ENCODE measurements at regions not wholly inside any gene's neighbourhood (a gene's known extent, or its start where the extent isn't known, plus 50 kb on each side); places are given as distances from the start of the nearest gene placed in this dataset.
A peak's percentile ranks its signal among the peaks of the same experiment; 100 is the strongest.

GRCh38 chr1:192445839-192446489 is 129.2 kb downstream of the RGS21 start:
- Histone ChIP-seq H3K4me1 (no peaks in the 10 kb centered on the region), H3K27ac (no peak overlapping the region), H3K36me3 (no peaks in the 10 kb centered on the region), H3K27me3 (no peaks in the 10 kb centered on the region), H3K4me3 (no peak overlapping the region), H3K9me3 (no peaks in the 10 kb centered on the region)
- TF ChIP-seq POLR2A (IDR thresholded peaks at IDR 0.05) (no peak), CTCF (IDR thresholded peaks at IDR 0.05) (peak; percentile 69 to 93 (median 86))
- peak in 2 of 3 donors; percentile 41 to 74 for DNase-seq

DNA sequence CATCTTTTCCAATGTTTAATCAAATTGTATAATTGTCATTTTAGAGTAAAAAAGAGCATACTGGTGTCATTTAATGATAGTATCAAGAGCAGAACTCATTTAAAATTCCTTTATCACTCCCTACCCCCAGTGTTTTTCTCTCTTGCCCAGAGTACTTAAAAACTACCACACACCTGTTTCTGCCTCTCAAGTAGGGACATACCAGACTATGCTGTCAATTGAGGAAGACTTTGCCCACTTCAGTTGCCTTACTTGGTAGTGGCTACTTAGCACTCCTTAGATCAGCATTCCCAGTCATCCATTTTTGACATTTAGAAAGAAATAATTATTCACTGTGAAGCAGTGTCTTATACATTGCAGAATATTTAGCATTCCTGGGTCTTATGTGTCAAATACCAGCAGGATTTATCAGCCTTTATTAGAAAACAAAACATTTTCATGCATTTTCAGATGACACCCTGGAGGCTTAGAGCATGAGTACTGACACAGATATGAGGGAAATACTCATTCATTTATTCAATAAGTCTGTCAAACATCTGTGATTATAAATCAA is 127.5 kb upstream of the RGS1 start:
- Histone ChIP-seq H3K9me3 (no peaks in the 10 kb centered on the region), H3K4me1 (no peaks in the 10 kb centered on the region), H3K36me3 (no peaks in the 10 kb centered on the region), H3K4me3 (no peak overlapping the region), H3K27ac (no peak overlapping the region), H3K27me3 (no peaks in the 10 kb centered on the region)
- no peak for DNase-seq
- TF ChIP-seq POLR2A (IDR thresholded peaks at IDR 0.05) (no peak), CTCF (IDR thresholded peaks at IDR 0.05) (no peak)

DNA sequence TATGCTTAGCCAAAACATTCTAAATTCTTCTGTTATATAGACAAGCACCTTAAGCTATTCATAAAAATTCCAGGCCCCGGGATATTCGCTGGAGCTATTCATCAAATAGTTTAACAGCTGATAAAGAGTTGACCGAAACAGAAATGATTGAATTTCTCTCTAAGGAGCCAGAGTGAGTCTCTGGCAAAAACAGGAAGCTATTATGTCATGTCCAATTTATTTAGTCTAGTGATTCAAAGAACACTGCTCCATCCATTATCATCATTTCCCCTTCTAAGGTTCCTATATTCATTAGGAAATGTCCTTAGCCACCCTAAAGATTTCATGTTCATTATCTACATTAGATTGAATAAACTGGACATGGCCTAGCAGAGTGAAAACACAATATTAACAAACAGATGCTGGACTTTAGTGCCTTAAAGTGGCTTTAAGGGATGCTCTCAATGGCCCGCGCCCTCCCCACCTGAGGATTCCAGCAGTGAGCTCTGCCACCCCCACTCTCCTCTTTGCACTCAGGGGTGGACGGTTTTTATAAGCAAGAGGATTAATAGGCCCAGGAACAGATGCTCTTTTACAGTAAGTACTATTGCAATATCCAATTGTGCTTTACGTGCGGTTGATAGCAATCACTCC is 122.1 kb upstream of the RGS1 start:
- DNase-seq: no peak
- no peaks in the 10 kb centered on the region for H3K4me1 ChIP-seq
- H3K36me3 ChIP-seq: no peaks in the 10 kb centered on the region
- no peak overlapping the region for H3K4me3 ChIP-seq
- H3K27me3 ChIP-seq: no peaks in the 10 kb centered on the region
- no peaks in the 10 kb centered on the region for H3K9me3 ChIP-seq
- TF ChIP-seq CTCF (IDR thresholded peaks at IDR 0.05) (no peak), POLR2A (IDR thresholded peaks at IDR 0.05) (no peak)
- H3K27ac ChIP-seq: no peak overlapping the region

GRCh38 chr1:192459467-192459866 is 116.1 kb upstream of the RGS1 start:
- Histone ChIP-seq H3K27me3 (no peaks in the 10 kb centered on the region), H3K36me3 (no peaks in the 10 kb centered on the region), H3K4me1 (no peaks in the 10 kb centered on the region), H3K4me3 (no peak overlapping the region), H3K27ac (no peak overlapping the region), H3K9me3 (no peaks in the 10 kb centered on the region)
- TF ChIP-seq CTCF (IDR thresholded peaks at IDR 0.05) (no peak), POLR2A (IDR thresholded peaks at IDR 0.05) (no peak)
- no peak for DNase-seq

GRCh38 chr1:192461684-192462083 is 113.9 kb upstream of the RGS1 start:
- Histone ChIP-seq H3K4me3 (no peak overlapping the region), H3K36me3 (no peaks in the 10 kb centered on the region), H3K9me3 (no peaks in the 10 kb centered on the region), H3K27me3 (no peaks in the 10 kb centered on the region), H3K4me1 (no peaks in the 10 kb centered on the region), H3K27ac (no peak overlapping the region)
- no peak for TF ChIP-seq CTCF (IDR thresholded peaks at IDR 0.05)
- TF ChIP-seq POLR2A (IDR thresholded peaks at IDR 0.05): no peak
- DNase-seq: no peak

Data from Peyer's patch (tissue), 4 donors.